Uterus (tissue), 2 donors: ENCODE measurements at regions not wholly inside any gene's neighbourhood (a gene's known extent, or its start where the extent isn't known, plus 50 kb on each side); places are given as distances from the start of the nearest gene placed in this dataset.

Source experiments
- POLR2A ChIP-seq, 2 donors: fragments of 450-650 bp; IDR thresholded peaks; one replicate each; pipeline ENCODE4 v1.6.1; 2016; ENCODE audit warnings: antibody characterized with exemption in 2 of 2, mild to moderate bottlenecking in 1 of 2, moderate library complexity in 1 of 2
- TF ChIP-seq, protein P1 (sequence below), 4 experiments: fragments of 200-600 bp in 2 of 4; fragments of 450-650 bp in 2 of 4; sonication (generic) in 2 of 4; IDR thresholded peaks; one replicate each; pipeline ENCODE4 v1.5.1; 2016 to 2019; ENCODE audit warnings: antibody characterized with exemption in 4 of 4, mild to moderate bottlenecking in 2 of 4, moderate library complexity in 1 of 4

DNA sequence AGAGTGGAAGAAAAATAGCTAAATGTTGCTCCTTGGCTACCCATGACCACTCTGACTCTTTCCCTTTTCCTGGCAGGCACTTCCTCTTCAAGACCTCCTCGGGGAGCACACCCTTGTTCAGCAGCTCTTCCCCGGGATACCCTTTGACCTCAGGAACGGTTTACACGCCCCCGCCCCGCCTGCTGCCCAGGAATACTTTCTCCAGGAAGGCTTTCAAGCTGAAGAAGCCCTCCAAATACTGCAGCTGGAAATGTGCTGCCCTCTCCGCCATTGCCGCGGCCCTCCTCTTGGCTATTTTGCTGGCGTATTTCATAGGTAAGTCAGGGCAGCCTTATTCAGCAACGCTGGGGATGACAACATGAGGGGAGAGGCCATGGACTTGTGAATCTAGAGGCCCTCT lies 298.6 kb upstream of the WWC1 start:
- TF ChIP-seq POLR2A (IDR thresholded peaks at IDR 0.05) = no peak
- TF ChIP-seq, protein P1, sequence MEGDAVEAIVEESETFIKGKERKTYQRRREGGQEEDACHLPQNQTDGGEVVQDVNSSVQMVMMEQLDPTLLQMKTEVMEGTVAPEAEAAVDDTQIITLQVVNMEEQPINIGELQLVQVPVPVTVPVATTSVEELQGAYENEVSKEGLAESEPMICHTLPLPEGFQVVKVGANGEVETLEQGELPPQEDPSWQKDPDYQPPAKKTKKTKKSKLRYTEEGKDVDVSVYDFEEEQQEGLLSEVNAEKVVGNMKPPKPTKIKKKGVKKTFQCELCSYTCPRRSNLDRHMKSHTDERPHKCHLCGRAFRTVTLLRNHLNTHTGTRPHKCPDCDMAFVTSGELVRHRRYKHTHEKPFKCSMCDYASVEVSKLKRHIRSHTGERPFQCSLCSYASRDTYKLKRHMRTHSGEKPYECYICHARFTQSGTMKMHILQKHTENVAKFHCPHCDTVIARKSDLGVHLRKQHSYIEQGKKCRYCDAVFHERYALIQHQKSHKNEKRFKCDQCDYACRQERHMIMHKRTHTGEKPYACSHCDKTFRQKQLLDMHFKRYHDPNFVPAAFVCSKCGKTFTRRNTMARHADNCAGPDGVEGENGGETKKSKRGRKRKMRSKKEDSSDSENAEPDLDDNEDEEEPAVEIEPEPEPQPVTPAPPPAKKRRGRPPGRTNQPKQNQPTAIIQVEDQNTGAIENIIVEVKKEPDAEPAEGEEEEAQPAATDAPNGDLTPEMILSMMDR (IDR thresholded peaks at IDR 0.05) = no peak
